Hematopoietic multipotent progenitor cell treated with erythropoietin and hydrocortisone succinate and interleukin-3 and kit ligand, for 8 days (in vitro differentiated cells): ENCODE measurements at regions not wholly inside any gene's neighbourhood (a gene's known extent, or its start where the extent isn't known, plus 50 kb on each side); places are given as distances from the start of the nearest gene placed in this dataset.
"Not testable (repeated sequence)": the region's sequence is repeated elsewhere in the genome, so short reads cannot be mapped to it uniquely, and the experiment has no call there.

Source experiments
- DNase-seq: peaks from one replicate; pipeline ENCODE4 v3.0.0-alpha.2; 2015

- DNase-seq = no peak
These were observed 200.9 kb upstream of the TRIB2 start for GRCh38 chr2:12515871-12516270.

DNA sequence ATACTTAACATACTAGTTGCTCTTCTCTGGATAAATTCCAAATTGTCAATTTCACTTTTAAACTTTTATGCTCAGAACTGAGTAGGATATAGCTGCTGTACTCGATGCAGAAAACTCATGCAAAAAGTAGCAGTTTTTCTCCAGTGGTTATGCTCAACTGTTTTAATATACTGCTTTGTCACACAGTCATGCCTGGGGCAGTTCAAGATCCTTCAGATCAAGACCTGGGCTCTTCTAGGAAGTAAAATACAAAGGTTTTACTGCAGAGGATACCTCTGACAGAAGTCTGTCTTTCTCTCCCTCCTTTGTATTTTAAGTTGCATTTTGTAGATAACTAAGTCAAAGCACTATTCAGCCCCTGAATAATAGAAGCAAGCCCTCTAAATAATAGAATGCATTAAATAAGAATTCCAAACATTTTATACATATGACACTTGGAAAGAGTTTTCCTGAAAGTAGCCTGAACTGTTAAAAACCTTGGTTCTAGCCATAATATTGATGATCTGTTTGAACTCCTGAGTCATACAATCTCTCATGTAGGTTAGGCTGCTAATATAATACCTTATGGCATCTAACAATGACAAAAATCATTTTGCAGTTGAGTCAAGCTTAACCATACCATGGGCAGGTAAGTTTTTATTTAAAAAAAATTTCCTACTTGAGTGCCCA is 183.3 kb upstream of the TRIB2 start:
- DNase-seq = no peak

- DNase-seq = no peak
These were observed 182.0 kb upstream of the TRIB2 start for GRCh38 chr2:12534646-12535263.

GRCh38 chr2:12536976-12537375 is 179.8 kb upstream of the TRIB2 start:
- no peak for DNase-seq

GRCh38 chr2:12538138-12538694 is 178.5 kb upstream of the TRIB2 start:
- DNase-seq = no peak

DNA sequence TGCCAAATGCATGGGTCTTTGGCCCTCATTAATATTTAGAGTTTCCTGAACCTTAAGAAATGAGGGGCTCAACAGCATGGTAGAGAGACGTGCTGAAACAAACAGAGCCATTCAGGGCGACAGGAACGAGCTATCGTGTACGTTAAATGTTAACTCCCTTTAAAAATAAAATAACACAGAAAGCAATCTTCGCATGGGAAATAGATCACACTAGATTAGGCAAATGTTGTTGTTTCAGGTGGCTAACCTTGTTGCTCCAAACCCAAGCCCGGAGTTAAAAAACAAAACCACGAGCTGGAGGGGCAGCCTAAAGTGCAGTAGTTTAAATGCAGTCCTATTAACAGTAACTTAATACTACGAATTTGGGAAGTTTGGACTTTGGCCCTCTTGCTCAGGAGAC is 177.4 kb upstream of the TRIB2 start:
- DNase-seq = no peak

DNA sequence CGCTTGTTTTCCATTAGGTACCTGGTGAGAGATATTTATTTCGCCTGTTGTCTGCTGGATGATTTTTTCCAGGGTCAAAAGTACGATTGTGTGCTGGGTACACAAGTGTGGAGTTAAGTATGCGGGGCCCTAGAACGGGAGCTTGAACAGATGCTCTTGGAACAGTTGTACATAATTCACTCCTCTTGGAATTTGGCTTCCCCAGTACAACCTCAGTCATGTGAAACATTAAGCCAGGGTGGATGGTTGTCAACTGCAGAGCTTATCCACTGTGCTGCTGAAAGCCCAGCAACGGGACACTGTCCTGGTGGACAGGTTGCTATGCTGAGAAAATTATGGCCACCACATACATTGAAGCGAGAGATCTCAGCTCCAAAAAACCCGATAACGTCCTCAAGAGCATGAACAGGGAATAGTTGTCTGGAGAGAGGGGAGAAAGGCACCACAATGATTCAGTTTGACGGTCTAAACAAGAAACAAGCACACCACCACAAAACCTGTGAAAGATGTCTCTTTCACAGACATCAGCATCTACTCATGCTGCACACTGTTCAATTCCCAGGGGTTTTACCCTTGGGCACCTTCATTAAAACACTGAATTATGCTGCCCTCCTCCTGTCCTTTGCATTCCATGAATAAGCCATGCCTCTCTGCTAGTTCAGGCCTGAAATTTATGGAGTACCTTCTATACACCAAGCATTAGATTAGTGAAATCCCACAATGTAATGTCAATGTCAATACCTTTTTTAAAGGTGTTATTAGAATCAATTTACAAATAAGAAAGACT is 176.8 kb upstream of the TRIB2 start:
- DNase-seq = no peak

GRCh38 chr2:12543076-12543977 is 173.4 kb upstream of the TRIB2 start:
- DNase-seq = no peak

- no peak for DNase-seq
These were observed 172.7 kb upstream of the TRIB2 start for GRCh38 chr2:12543978-12544558.

GRCh38 chr2:12547566-12548170 is 169.1 kb upstream of the TRIB2 start:
- no peak for DNase-seq

DNA sequence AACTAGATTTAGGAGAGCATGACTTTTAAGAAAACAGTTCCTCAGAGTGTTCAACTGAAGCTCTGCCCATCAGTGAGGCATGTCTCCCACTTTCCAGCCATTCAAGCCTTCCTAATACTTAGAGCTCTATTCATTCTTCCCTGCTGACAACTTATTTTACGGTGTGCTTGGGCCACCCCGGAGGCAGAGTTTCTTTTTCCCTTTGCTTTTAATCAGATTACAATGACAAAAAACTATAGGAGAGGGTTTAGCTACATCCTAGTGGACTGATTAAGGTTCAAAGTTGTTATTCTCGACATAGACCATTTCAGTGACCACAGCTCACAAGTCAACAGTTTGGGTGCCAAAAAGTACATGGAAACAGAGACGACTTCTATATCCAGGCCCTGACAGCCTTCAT is 167.8 kb upstream of the TRIB2 start:
- no peak for DNase-seq

DNA sequence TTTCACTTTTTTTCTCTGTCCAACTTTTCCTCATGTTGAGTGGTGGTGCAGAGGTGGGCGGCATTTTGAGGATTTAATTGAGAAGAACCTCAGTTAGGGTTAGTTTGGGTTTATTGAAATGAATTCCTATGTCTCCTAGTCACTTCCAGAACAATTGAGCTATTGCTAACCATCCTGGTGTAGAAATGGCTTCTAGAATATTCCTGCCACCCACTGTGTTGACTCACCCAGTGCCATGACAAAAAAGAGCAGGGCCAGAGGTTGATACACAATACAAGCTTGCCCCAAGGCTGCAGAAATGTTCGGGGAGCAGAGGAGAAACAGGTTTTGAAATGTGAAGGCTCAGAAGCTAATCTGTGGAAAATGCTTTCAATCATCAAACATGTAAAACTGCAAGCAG is 167.1 kb upstream of the TRIB2 start:
- DNase-seq = no peak

DNA sequence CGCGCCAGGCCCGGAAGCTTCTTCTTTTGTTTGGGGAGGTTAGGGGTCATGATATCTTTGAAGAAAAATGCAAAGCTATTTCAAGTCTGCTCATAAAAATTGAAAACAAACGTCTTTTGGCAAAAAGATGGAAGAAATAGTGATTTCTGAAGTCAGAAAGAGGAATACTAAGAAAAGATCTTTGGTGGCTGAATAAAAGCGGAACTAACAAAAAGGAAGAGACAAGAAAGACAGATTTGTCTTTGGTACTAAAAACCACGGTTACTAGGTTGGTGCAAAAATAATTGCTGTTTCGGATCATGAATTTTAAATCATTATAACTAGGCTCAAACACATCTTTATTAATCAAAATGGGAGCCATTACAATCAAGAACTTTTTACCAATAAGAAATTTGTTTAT is 164.6 kb upstream of the TRIB2 start:
- no peak for DNase-seq

- no peak for DNase-seq
These were observed 162.3 kb upstream of the TRIB2 start for GRCh38 chr2:12554224-12555011.

DNA sequence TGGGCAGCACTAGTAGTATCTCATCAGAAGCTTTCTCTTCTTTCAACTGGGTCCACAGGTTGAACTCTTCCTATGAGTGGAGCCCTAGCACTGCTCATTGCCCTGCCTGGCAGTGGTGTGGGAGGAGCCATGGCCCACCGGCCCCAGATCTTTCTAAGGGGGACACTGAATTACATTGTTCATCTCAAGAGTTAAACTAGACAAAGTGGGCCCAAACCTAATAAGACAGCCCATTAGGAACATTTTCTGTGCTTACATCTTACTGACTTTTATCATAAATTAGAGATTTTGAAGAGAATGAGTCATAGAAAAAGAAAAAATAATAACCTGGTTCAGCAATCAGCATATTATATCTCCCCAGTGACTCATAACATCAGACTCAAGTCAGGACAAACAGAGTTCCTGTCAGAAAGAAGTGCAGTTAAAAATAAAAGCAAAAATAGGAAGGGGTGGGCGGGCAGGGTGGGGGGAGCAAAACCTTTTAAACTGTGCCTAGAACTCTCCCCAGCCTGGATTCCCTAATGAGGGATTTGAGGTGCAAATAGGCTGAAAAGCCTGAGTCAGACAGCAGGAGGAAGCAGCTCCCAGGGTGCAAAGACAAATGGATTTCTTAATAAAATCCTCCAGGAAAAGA is 161.6 kb upstream of the TRIB2 start:
- DNase-seq = peak; percentile 11

DNA sequence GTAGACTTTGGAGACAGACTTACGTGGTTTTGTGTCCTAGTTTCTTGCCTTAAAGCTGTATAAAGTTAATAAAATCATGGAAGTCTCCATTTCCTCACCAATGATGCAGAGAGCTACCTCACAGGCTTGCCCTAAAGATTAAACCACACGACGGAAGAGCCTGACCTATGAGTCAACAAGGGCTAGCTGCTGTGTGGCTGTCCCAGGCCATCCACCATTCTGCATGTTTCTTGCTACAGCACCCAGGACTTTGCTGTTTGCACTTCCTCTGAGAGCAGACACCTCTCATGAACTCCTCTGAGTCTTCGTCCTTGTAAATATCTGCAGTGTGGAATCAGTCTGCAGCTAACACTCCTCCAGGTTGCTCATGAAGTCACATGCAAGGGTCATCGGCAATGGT is 160.0 kb upstream of the TRIB2 start:
- no peak for DNase-seq

DNA sequence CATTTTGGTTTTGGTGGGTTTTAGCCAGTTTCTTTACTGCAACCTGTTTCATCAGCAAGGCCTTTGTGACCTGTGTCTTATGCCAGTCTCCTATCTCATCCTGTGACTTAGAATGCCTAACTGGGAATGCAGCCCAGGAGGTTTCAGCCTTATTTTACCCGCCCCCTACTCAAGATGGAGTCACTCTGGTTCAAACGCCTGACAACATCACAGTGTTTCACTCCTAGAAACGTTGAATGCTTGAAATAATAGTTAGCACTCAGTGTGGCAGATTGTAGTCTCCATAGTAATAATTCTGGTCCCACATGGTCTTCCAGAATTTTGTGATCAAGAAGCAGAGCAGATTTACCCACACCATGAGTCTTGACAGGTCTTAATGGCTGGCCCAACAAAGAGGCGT is 159.0 kb upstream of the TRIB2 start:
- no peak for DNase-seq

GRCh38 chr2:12558519-12558918 is 158.2 kb upstream of the TRIB2 start:
- no peak for DNase-seq

- no peak for DNase-seq
These were observed 156.1 kb upstream of the TRIB2 start for GRCh38 chr2:12560618-12561017.

DNA sequence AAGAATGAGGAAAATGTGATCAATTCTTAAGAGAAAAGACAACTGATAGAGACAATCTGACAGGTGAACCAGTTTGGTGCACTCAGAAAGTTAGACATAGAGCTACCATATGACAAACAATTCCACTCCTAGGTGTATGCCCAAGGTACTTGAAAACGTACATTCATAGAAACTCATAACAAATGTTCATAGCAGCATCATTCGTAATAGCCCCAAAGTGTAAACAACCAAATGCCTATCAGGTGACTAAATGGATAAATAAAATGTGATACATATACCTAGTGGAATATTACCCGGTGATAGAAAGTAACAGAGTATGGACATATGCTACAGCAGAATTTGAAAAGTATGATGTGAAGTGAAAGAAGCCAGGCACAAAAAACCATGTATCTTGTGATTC is 149.3 kb upstream of the TRIB2 start:
- no peak for DNase-seq

GRCh38 chr2:12569510-12569909 is 147.2 kb upstream of the TRIB2 start:
- not testable (repeated sequence) for DNase-seq
